KMS-11 (cell line): ENCODE measurements at regions not wholly inside any gene's neighbourhood (a gene's known extent, or its start where the extent isn't known, plus 50 kb on each side); places are given as distances from the start of the nearest gene placed in this dataset.

Source experiments
- H2AFZ ChIP-seq: fragments of 200-600 bp; sonication (generic); 2 replicates; pipeline ENCODE4 v1.6.1; 2016; ENCODE audit warnings: antibody characterized with exemption, mixed run types, low read depth
- H3K27ac ChIP-seq: fragments of 200-600 bp; sonication (generic); 2 replicates; pipeline ENCODE4 v1.6.1; 2016; ENCODE audit warnings: mild to moderate bottlenecking, mixed run types
- H3K27me3 ChIP-seq: fragments of 200-600 bp; sonication (generic); 2 replicates; pipeline ENCODE4 v1.6.1; 2017; ENCODE audit warnings: mild to moderate bottlenecking, low read depth, mixed run types, moderate library complexity; ENCODE audit not compliant: insufficient read depth
- H3K36me3 ChIP-seq: fragments of 200-600 bp; sonication (generic); 2 replicates; pipeline ENCODE4 v1.6.1; 2017; ENCODE audit warnings: mild to moderate bottlenecking, mixed run types; ENCODE audit not compliant: insufficient read depth
- H3K4me1 ChIP-seq: fragments of 200-600 bp; sonication (generic); 2 replicates; pipeline ENCODE4 v1.6.1; 2016; ENCODE audit warnings: mild to moderate bottlenecking, low read depth, mixed run types; ENCODE audit not compliant: poor library complexity, severe bottlenecking
- H3K4me2 ChIP-seq: fragments of 200-600 bp; sonication (generic); 2 replicates; pipeline ENCODE4 v1.7.0; 2016; ENCODE audit warnings: mild to moderate bottlenecking, mixed run types
- H3K4me3 ChIP-seq: fragments of 200-600 bp; sonication (generic); IDR thresholded peaks from 2 replicates; pipeline ENCODE4 v1.6.1; 2017; ENCODE audit warnings: low read depth, low read length, mixed read lengths; ENCODE audit not compliant: insufficient read depth
- H3K79me2 ChIP-seq: fragments of 200-600 bp; sonication (generic); 2 replicates; pipeline ENCODE4 v1.6.1; 2016; ENCODE audit warnings: low read depth, mixed run types; ENCODE audit not compliant: insufficient read depth
- H3K9ac ChIP-seq: fragments of 200-600 bp; sonication (generic); 2 replicates; pipeline ENCODE4 v1.6.1; 2016; ENCODE audit warnings: mild to moderate bottlenecking, mixed run types
- H4K20me1 ChIP-seq: fragments of 200-600 bp; sonication (generic); 2 replicates; pipeline ENCODE4 v1.6.1; 2016; ENCODE audit warnings: mild to moderate bottlenecking, mixed run types; ENCODE audit not compliant: insufficient read depth
- CTCF ChIP-seq: fragments of 200-600 bp; sonication (generic); conservative IDR thresholded peaks from 2 replicates; pipeline ENCODE4 v1.6.1; 2017; ENCODE audit warnings: low read depth, mild to moderate bottlenecking, antibody characterized with exemption, low read length, moderate library complexity, mixed read lengths

DNA sequence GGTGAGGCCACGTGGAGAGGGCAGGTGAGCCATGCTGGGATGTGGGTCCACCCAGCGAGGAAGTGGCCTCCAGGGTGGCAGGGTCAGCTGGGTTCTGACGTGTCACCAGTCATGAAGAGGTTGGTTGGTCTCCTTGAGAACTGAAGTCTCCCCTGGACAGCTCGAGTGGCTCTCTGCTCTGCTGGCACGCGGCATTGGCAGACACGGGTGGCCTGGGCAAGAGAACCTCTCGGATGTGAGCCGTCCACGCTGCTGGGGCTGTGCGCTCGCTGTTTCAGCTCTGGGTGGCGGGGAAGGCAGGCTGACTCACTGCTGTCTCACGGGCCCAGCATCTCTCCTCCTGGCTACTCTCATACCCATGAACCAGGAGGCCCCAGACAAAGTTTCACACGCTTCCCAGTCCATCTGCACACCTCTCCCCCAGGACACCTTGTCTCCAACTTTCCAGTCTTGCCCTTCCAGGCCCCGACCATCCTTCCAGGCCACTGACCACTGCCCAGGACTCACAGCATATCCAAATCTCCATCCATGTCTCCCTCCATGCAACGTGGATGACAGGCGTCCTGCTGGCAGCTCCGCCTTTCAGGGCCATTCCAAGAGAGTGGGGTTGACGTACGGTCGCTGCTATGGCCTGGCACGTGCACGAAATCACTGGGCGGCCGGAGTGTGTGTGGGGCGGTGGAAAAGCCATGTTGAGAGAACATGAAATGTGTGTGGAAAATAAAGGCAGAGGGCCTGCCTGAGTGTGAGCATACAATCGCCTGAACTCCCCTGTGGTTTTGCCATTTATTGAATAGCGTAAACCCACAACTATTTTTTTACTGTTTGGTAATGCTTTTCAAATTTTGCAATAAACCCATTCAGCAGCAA, 145.0 kb upstream of the COL5A1 start:
- Histone ChIP-seq H3K4me3 (no peak overlapping the region), H3K36me3 (no peaks in the 10 kb centered on the region), H3K27ac (no peak overlapping the region), H3K9ac (no peak overlapping the region), H2AFZ (no peak overlapping the region), H4K20me1 (no peaks in the 10 kb centered on the region), H3K4me2 (no peak overlapping the region), H3K27me3 (peaks cover 71% of the 10 kb centered on the region), H3K4me1 (no peaks in the 10 kb centered on the region), H3K79me2 (no peaks in the 10 kb centered on the region)
- no peak for TF ChIP-seq CTCF

GRCh38 chr9:134497283-134497860, 144.2 kb upstream of the COL5A1 start:
- TF ChIP-seq CTCF = no peak
- Histone ChIP-seq H3K27me3 (peaks cover 64% of the 10 kb centered on the region), H3K9ac (no peak overlapping the region), H3K27ac (no peak overlapping the region), H3K4me1 (no peaks in the 10 kb centered on the region), H3K79me2 (no peaks in the 10 kb centered on the region), H3K4me2 (no peak overlapping the region), H3K36me3 (no peaks in the 10 kb centered on the region), H4K20me1 (no peaks in the 10 kb centered on the region), H2AFZ (no peak overlapping the region), H3K4me3 (no peak overlapping the region)

DNA sequence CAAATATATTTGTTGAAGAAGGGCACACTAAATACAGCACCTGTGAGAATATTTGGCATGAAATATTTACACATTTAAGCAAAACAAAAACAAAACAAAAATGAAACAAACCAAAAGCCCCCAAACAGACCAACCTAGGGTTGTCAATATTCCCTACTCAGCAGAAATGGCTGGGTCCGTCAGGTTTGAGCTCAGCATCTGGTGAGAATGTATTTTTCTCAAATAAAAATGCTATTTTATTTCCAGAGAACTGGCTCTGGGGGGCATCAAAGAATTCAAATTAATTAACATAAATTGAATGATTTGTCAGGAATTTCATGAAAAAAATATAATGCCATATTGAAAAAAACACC, 142.8 kb upstream of the COL5A1 start:
- H3K27ac ChIP-seq = no peak overlapping the region
- no peak overlapping the region for H3K4me2 ChIP-seq
- H3K4me1 ChIP-seq = no peaks in the 10 kb centered on the region
- H3K27me3 ChIP-seq = peaks cover 54% of the 10 kb centered on the region
- H3K9ac ChIP-seq = no peak overlapping the region
- no peaks in the 10 kb centered on the region for H3K79me2 ChIP-seq
- TF ChIP-seq CTCF = no peak
- H3K4me3 ChIP-seq = no peak overlapping the region
- H4K20me1 ChIP-seq = no peaks in the 10 kb centered on the region
- H2AFZ ChIP-seq = no peak overlapping the region
- H3K36me3 ChIP-seq = no peaks in the 10 kb centered on the region

- Histone ChIP-seq H3K4me1 (no peaks in the 10 kb centered on the region), H3K27ac (no peak overlapping the region), H3K4me2 (no peak overlapping the region), H3K79me2 (no peaks in the 10 kb centered on the region), H3K9ac (no peak overlapping the region), H3K36me3 (no peaks in the 10 kb centered on the region), H2AFZ (no peak overlapping the region), H3K27me3 (peaks cover 46% of the 10 kb centered on the region), H3K4me3 (no peak overlapping the region), H4K20me1 (no peaks in the 10 kb centered on the region)
- no peak for TF ChIP-seq CTCF
Measured at GRCh38 chr9:134500931-134501760, 140.5 kb upstream of the COL5A1 start.
